Heart right ventricle (tissue), 16 donors: ENCODE measurements at regions not wholly inside any gene's neighbourhood (a gene's known extent, or its start where the extent isn't known, plus 50 kb on each side); places are given as distances from the start of the nearest gene placed in this dataset.

ENCODE experiments used
- ATAC-seq, 8 donors: fragments of 200-7000 bp; cut with Tn5 transposase; one replicate each; pipeline ENCODE4 v1.9.1; 2020; ENCODE audit warnings: mild to moderate bottlenecking in 8 of 8, moderate library complexity in 8 of 8, moderate number of reproducible peaks in 1 of 8
- DNase-seq, 2 donors: peaks; one replicate each; pipeline ENCODE4 v3.0.0-alpha.2; 2020
- H3K27ac ChIP-seq, 10 donors: fragments of 200-600 bp; sonication (generic) in 2 of 10; one replicate each; pipeline versions ENCODE4 v1.5.0 to v1.8.0; 2020 to 2022; ENCODE audit warnings: mild to moderate bottlenecking in 3 of 10
- H3K27me3 ChIP-seq, 7 donors: fragments of 200-600 bp; one replicate each; pipeline ENCODE4 v1.8.0; 2021 to 2022; ENCODE audit warnings: mild to moderate bottlenecking in 2 of 7
- H3K36me3 ChIP-seq, 9 donors: fragments of 200-600 bp; sonication (generic) in 1 of 9; one replicate each; pipeline versions ENCODE4 v1.5.0 to v1.8.0; 2020 to 2022; ENCODE audit warnings: mild to moderate bottlenecking in 2 of 9
- H3K4me1 ChIP-seq, 9 donors: fragments of 200-600 bp; sonication (generic) in 1 of 9; one replicate each; pipeline versions ENCODE4 v1.5.0 to v1.8.0; 2020 to 2022; ENCODE audit warnings: mild to moderate bottlenecking in 4 of 9
- H3K4me3 ChIP-seq, 10 donors: fragments of 200-600 bp; sonication (generic) in 2 of 10; one replicate each; pipeline versions ENCODE4 v1.5.0 to v1.8.0; 2020 to 2022; ENCODE audit warnings: mild to moderate bottlenecking in 7 of 10, moderate library complexity in 2 of 10
- H3K9me3 ChIP-seq, 11 donors: fragments of 200-600 bp in 10 of 11; sonication (generic) in 2 of 11; one replicate each; pipeline versions ENCODE4 v1.5.0 to v1.8.0; 2013 to 2022; ENCODE audit warnings: mild to moderate bottlenecking in 2 of 11, control low read depth in 1 of 11, moderate library complexity in 1 of 11
- WGBS, 2 donors: extraction: QIAGEN DNeasy Blood & Tissue Kit; methylation state at CpG; one replicate each; pipeline ENCODE4 v1.1.7; 2013; ENCODE audit warnings: inconsistent platforms in 1 of 2; 5-methylcytosine and 5-hydroxymethylcytosine counted together
- intact Hi-C, 10 donors: fragments of 100-400 bp; cut with DNase I; formaldehyde crosslinking; loops; one replicate each; pipeline versions ENCODE4 v1.11.1 to v1.14.2; 2022
- TF ChIP-seq, protein P1 (sequence below), 9 donors: fragments of 200-600 bp; sonication (generic) in 2 of 9; IDR thresholded peaks; one replicate each; pipeline versions ENCODE4 v1.5.0 to v1.8.0; 2021 to 2022; ENCODE audit warnings: antibody characterized with exemption in 9 of 9, mild to moderate bottlenecking in 5 of 9, moderate library complexity in 1 of 9
- donor health status: Arrhythmogenic right ventricular cardiomyopathy.
- donor health status: ischemic (EF 13 %, LVEDD 7.1; RV severe dilation, severe dysfunction).
- donor health status: healthy with polysubstance abuse.
- donor health status: DM: no; HTN: yes; CAD: no.
- donor health status: DM: no; HTN: no; CAD: no.
- donor health status: ischemic (EF 25% LVEDD 6.9; RV normal size, moderate dysfunction).
- donor health status: ischemic (EF 25% LVEDD 5.7; RV mildly dilated, moderate dysfunction).
- donor health status: healthy.
- donor health status: DM: yes; HTN: yes; CAD: no.
- donor health status: Ischemic cardiomyopathy.
- donor health status: ischemic (EF 35%, LVEDD 5.7; RV mildly dilated, moderate dysfunction).
- donor health status: nonischemic (EF 11% LVEDD 7.7; RV severe dilation, severe dysfunction).
- donor health status: DM: yes; HTN: yes; CAD: no.
- donor health status: PGD.
- donor health status: ischemic (EF 29% LVEDD 5.4; RV normal size, mild dysfunction).
- donor health status: nonischemic (EF 23%, LVEDD 6.1; RV moderate dilation, normal function).

- DNase-seq (no peak), ATAC-seq (no peak)
- 72 to 80% methylated on average over 4 of the region's 4 CpGs for WGBS, 2 donors
- peaks cover 0 to 6% (median 0%) of the 10 kb centered on the region in 11 donors for H3K9me3 ChIP-seq
- no peaks in the 10 kb centered on the region for H3K36me3 ChIP-seq
- no peaks in the 10 kb centered on the region for H3K27me3 ChIP-seq
- no peak overlapping the region for H3K4me3 ChIP-seq
- intact Hi-C loops, result no loop called here
- H3K4me1 ChIP-seq, result no peaks in the 10 kb centered on the region
- TF ChIP-seq, protein P1, sequence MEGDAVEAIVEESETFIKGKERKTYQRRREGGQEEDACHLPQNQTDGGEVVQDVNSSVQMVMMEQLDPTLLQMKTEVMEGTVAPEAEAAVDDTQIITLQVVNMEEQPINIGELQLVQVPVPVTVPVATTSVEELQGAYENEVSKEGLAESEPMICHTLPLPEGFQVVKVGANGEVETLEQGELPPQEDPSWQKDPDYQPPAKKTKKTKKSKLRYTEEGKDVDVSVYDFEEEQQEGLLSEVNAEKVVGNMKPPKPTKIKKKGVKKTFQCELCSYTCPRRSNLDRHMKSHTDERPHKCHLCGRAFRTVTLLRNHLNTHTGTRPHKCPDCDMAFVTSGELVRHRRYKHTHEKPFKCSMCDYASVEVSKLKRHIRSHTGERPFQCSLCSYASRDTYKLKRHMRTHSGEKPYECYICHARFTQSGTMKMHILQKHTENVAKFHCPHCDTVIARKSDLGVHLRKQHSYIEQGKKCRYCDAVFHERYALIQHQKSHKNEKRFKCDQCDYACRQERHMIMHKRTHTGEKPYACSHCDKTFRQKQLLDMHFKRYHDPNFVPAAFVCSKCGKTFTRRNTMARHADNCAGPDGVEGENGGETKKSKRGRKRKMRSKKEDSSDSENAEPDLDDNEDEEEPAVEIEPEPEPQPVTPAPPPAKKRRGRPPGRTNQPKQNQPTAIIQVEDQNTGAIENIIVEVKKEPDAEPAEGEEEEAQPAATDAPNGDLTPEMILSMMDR (IDR thresholded peaks at IDR 0.05), result no peak
- H3K27ac ChIP-seq, result no peak overlapping the region
Measured at GRCh38 chr16:59391617-59392364, 657.7 kb upstream of the GOT2 start.

GRCh38 chr16:59385959-59386358 is 651.8 kb upstream of the GOT2 start:
- intact Hi-C loops, result no loop called here
- H3K4me1 ChIP-seq, result no peaks in the 10 kb centered on the region
- WGBS, 2 donors, result 43 to 54% methylated on average over 3 of the region's 3 CpGs
- no peaks in the 10 kb centered on the region for H3K36me3 ChIP-seq
- ATAC-seq, result peak in 3 of 8 donors; percentile 33 to 65 (median 46)
- no peak for DNase-seq
- no peak overlapping the region for H3K4me3 ChIP-seq
- H3K27ac ChIP-seq, result no peak overlapping the region
- no peaks in the 10 kb centered on the region for H3K27me3 ChIP-seq
- no peaks in the 10 kb centered on the region for H3K9me3 ChIP-seq
- TF ChIP-seq, protein P1 (IDR thresholded peaks at IDR 0.05), result no peak

- intact Hi-C loops, result no loop called here
- ATAC-seq (no peak), DNase-seq (no peak)
- no peak overlapping the region for H3K4me3 ChIP-seq
- H3K36me3 ChIP-seq, result no peaks in the 10 kb centered on the region
- H3K9me3 ChIP-seq, result no peaks in the 10 kb centered on the region
- H3K27me3 ChIP-seq, result no peaks in the 10 kb centered on the region
- WGBS, 2 donors, result 67 to 76% methylated on average over 3 of the region's 3 CpGs
- H3K27ac ChIP-seq, result no peak overlapping the region
- no peaks in the 10 kb centered on the region for H3K4me1 ChIP-seq
- TF ChIP-seq, protein P1 (IDR thresholded peaks at IDR 0.05), result no peak
Measured at GRCh38 chr16:59385491-59385890, 651.4 kb upstream of the GOT2 start.

DNA sequence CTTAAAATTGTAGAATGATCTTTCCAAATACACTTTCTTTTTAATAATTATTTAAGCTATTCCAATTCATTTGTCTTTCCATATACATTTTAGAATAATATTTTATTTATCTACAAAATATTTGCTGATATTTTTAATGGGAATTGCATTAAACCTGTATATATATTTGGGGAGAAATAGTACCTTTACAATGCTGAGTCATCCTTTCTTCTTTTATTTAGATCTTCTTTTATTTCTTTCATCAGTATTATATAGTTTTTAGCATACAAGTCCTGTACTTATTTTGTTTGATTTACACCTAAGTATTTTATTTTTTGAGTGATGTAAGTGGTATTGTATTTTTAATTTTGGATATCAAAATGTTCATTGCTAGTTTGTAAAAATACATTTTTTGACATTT is 639.5 kb upstream of the GOT2 start:
- TF ChIP-seq, protein P1 (IDR thresholded peaks at IDR 0.05), result no peak
- H3K27me3 ChIP-seq, result no peaks in the 10 kb centered on the region
- H3K27ac ChIP-seq, result no peak overlapping the region
- no peaks in the 10 kb centered on the region for H3K9me3 ChIP-seq
- no peaks in the 10 kb centered on the region for H3K4me1 ChIP-seq
- ATAC-seq, result no peak
- no peaks in the 10 kb centered on the region for H3K36me3 ChIP-seq
- no peak for DNase-seq
- intact Hi-C loops, result no loop called here
- H3K4me3 ChIP-seq, result no peak overlapping the region
